ENCODE measurements at regions not wholly inside any gene's neighbourhood (a gene's known extent, or its start where the extent isn't known, plus 50 kb on each side); places are given as distances from the start of the nearest gene placed in this dataset.

GRCh38 chr13:61575973-61576372 lies 160.3 kb upstream of the PCDH20 start:
- ATAC-seq, result no peak

More at GRCh38 chr13:61575973-61576372, 160.3 kb upstream of the PCDH20 start:
- intact Hi-C loops (cut with micrococcal nuclease; ENCODE audit: unreplicated experiment), result no loop called here
- ChIA-PET CTCF (ENCODE audit: low intra/inter-chr PET ratio, low total read pairs) (no interaction called here), POLR2A (no interaction called here)
- no peak for TF ChIP-seq ZNF740 (CRISPR knock-in tag; IDR thresholded peaks at IDR 0.05)
- TF ChIP-seq ZNF547 (CRISPR knock-in tag; IDR thresholded peaks at IDR 0.05), result no peak
- no peak for TF ChIP-seq ZNF609 (CRISPR knock-in tag; IDR thresholded peaks at IDR 0.05; ENCODE audit: borderline replicate concordance)
- TF ChIP-seq HDAC6 (IDR thresholded peaks at IDR 0.05; ENCODE audit: low read depth, low read length), result no peak
- no peak for TF ChIP-seq SMAD9 (CRISPR knock-in tag; IDR thresholded peaks at IDR 0.05)
- TF ChIP-seq NFKBIZ (CRISPR knock-in tag; IDR thresholded peaks at IDR 0.05), result no peak
- no peak for TF ChIP-seq NFIC (IDR thresholded peaks at IDR 0.05; ENCODE audit: low read length)
- TF ChIP-seq ZNF883 (CRISPR knock-in tag; IDR thresholded peaks at IDR 0.05; ENCODE audit: not compliant biosample characterization), result no peak
- TF ChIP-seq ADNP (CRISPR knock-in tag; IDR thresholded peaks at IDR 0.05), result no peak
- no peak for TF ChIP-seq ZNF143 (CRISPR knock-in tag; IDR thresholded peaks at IDR 0.05)
- no peak for TF ChIP-seq ZNF644 (CRISPR knock-in tag; IDR thresholded peaks at IDR 0.05; ENCODE audit: low read depth)
- TF ChIP-seq AKAP8 (CRISPR knock-in tag; IDR thresholded peaks at IDR 0.05), result no peak
- no peak for TF ChIP-seq HNF4A (CRISPR knock-in tag; IDR thresholded peaks at IDR 0.05)
- Histone ChIP-seq H3K4me2 (ENCODE audit: low read depth, low read length) (no peak overlapping the region), H3K4me1 (ENCODE audit: insufficient read depth, low read length) (no peaks in the 10 kb centered on the region), H3K27ac (ENCODE audit: extremely low read length, insufficient read depth, low read length) (no peak overlapping the region), H3K36me3 (replicated peaks in 1 of 2; ENCODE audit: control insufficient read depth in 1 of 2, insufficient read depth in 2 of 2, low read length in 2 of 2) (no peaks in the 10 kb centered on the region), H3K79me2 (ENCODE audit: insufficient read depth, low read length) (no peaks in the 10 kb centered on the region), H3K27me3 (ENCODE audit: control insufficient read depth in 1 of 2, insufficient read depth in 2 of 2, low read length in 2 of 2) (no peaks in the 10 kb centered on the region), H3K9ac (ENCODE audit: insufficient read depth, low read depth, low read length) (no peak overlapping the region), H3K4me3 (replicated peaks in 1 of 3; ENCODE audit: insufficient read depth in 1 of 3, low read depth in 2 of 3, low read length in 3 of 3) (no peak overlapping the region), H3K9me3 (ENCODE audit: low read length) (no peaks in the 10 kb centered on the region), H4K20me1 (ENCODE audit: insufficient read depth, low read length) (no peaks in the 10 kb centered on the region), H2AFZ (ENCODE audit: low read length) (no peak overlapping the region)
- FAIRE-seq (no peak), DNase-seq (ENCODE audit: low spot score) (no peak)
- 0% methylated on average over 1 of the region's 1 CpG for WGBS (ENCODE audit: low lambda C conversion rate)
- BruUV-seq (replicated peaks), result no TSS peak
- in situ Hi-C loops (cut with HindIII; ENCODE audit: extremely low pct_ligation_motif_present, low pct_unique_long_range_greater_than_20kb), result no loop called here
